GM12891 (cell line): ENCODE measurements at regions not wholly inside any gene's neighbourhood (a gene's known extent, or its start where the extent isn't known, plus 50 kb on each side); places are given as distances from the start of the nearest gene placed in this dataset.

Experiments
- POLR2A ChIP-seq: IDR thresholded peaks from 2 replicates; pipeline ENCODE4 v1.6.1; 2011; ENCODE audit warnings: low read depth, low read length, control low read depth
- POLR2AphosphoS5 ChIP-seq: IDR thresholded peaks from 2 replicates; pipeline ENCODE4 v1.6.1; 2011; ENCODE audit warnings: low read depth, low read length, control low read depth

DNA sequence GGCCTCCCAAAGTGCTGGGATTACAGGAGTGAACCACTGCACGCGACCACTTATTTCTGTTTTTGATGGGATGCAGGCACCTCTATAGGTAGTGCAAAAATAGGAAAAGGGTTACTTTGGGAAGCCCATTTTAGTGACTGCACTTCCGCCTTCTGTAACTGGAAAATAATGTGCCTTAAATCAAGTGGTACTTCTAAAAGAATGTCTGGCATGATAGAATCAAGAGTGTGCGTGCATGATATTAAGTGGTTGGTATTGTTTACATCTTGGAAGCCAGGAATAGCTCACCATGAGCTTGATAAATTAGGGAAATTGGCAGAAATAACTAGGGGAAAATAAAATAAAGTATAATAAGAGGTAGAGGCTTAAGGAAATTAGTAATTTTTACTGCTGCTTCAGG, 1067.0 kb downstream of the ADGRL2 start:
- no peak for TF ChIP-seq POLR2A
- TF ChIP-seq POLR2AphosphoS5: no peak
